ENCODE measurements at regions not wholly inside any gene's neighbourhood (a gene's known extent, or its start where the extent isn't known, plus 50 kb on each side); places are given as distances from the start of the nearest gene placed in this dataset.

GRCh38 chr5:71998746-71999145 lies 108.5 kb upstream of the MAP1B start:
- no peak for TF ChIP-seq SIN3A (IDR thresholded peaks at IDR 0.05; ENCODE audit: borderline replicate concordance, insufficient read depth, low read length)
- no peak for TF ChIP-seq FOXP2 (optimal IDR thresholded peaks at IDR 0.05; ENCODE audit: borderline replicate concordance, extremely low read depth, extremely low read length, insufficient read depth)
- TF ChIP-seq REST (IDR thresholded peaks at IDR 0.05; ENCODE audit: insufficient read depth in 1 of 2, low read depth in 2 of 2, low read length in 2 of 2): no peak
- TF ChIP-seq TAF1 (IDR thresholded peaks at IDR 0.05; ENCODE audit: borderline replicate concordance, insufficient read depth, low read length): no peak
- no peak for TF ChIP-seq POLR2AphosphoS5 (IDR thresholded peaks at IDR 0.05; ENCODE audit: low read depth, low read length)

DNA sequence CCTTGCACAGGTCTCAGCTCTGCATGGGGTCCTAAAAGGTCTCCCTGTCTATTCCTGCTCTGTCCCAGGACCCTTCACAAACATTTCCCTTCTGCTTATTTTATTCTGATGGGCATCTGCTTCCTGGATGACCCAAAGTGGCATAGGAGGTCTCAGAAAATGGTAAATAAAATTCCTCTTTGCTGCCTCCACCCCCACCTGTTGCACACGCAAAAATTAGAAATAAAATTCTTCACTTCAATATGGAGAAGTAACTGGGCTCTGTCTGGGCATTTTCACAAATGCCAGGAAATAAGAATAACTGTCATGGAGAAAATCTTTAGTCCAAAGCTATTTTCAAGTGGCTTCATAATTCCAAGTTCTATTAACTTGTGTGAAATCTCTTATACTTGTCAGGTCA lies 106.6 kb upstream of the MAP1B start:
- no peak for TF ChIP-seq POLR2AphosphoS5 (IDR thresholded peaks at IDR 0.05; ENCODE audit: low read depth, low read length)
- no peak for TF ChIP-seq REST (IDR thresholded peaks at IDR 0.05; ENCODE audit: insufficient read depth in 1 of 2, low read depth in 2 of 2, low read length in 2 of 2)
- no peak for TF ChIP-seq SIN3A (IDR thresholded peaks at IDR 0.05; ENCODE audit: borderline replicate concordance, insufficient read depth, low read length)
- TF ChIP-seq TAF1 (IDR thresholded peaks at IDR 0.05; ENCODE audit: borderline replicate concordance, insufficient read depth, low read length): no peak
- no peak for TF ChIP-seq FOXP2 (optimal IDR thresholded peaks at IDR 0.05; ENCODE audit: borderline replicate concordance, extremely low read depth, extremely low read length, insufficient read depth)

- no peak for TF ChIP-seq SIN3A (IDR thresholded peaks at IDR 0.05; ENCODE audit: borderline replicate concordance, insufficient read depth, low read length)
- TF ChIP-seq FOXP2 (optimal IDR thresholded peaks at IDR 0.05; ENCODE audit: borderline replicate concordance, extremely low read depth, extremely low read length, insufficient read depth): no peak
- TF ChIP-seq POLR2AphosphoS5 (IDR thresholded peaks at IDR 0.05; ENCODE audit: low read depth, low read length): no peak
- no peak for TF ChIP-seq REST (IDR thresholded peaks at IDR 0.05; ENCODE audit: insufficient read depth in 1 of 2, low read depth in 2 of 2, low read length in 2 of 2)
- no peak for TF ChIP-seq TAF1 (IDR thresholded peaks at IDR 0.05; ENCODE audit: borderline replicate concordance, insufficient read depth, low read length)
Observed at GRCh38 chr5:72005671-72006070, 101.6 kb upstream of the MAP1B start.

- TF ChIP-seq SIN3A (IDR thresholded peaks at IDR 0.05; ENCODE audit: borderline replicate concordance, insufficient read depth, low read length): no peak
- TF ChIP-seq FOXP2 (optimal IDR thresholded peaks at IDR 0.05; ENCODE audit: borderline replicate concordance, extremely low read depth, extremely low read length, insufficient read depth): no peak
- no peak for TF ChIP-seq TAF1 (IDR thresholded peaks at IDR 0.05; ENCODE audit: borderline replicate concordance, insufficient read depth, low read length)
- no peak for TF ChIP-seq POLR2AphosphoS5 (IDR thresholded peaks at IDR 0.05; ENCODE audit: low read depth, low read length)
- no peak for TF ChIP-seq REST (IDR thresholded peaks at IDR 0.05; ENCODE audit: insufficient read depth in 1 of 2, low read depth in 2 of 2, low read length in 2 of 2)
Observed at GRCh38 chr5:72006361-72006760, 100.9 kb upstream of the MAP1B start.

All from PFSK-1 (cell line).